LHCN-M2 (cell line): ENCODE measurements at regions not wholly inside any gene's neighbourhood (a gene's known extent, or its start where the extent isn't known, plus 50 kb on each side); places are given as distances from the start of the nearest gene placed in this dataset.
"Not testable (repeated sequence)": the region's sequence is repeated elsewhere in the genome, so short reads cannot be mapped to it uniquely, and the experiment has no call there.

Experiments
- DNase-seq: peaks from one replicate; pipeline ENCODE4 v3.0.0-alpha.2; 2012; ENCODE audit warnings: low read depth

- DNase-seq, result no peak
Measured at GRCh38 chr13:65310663-65311328, 1919.3 kb downstream of the PCDH9 start.

GRCh38 chr13:65309906-65310305 is 1920.2 kb downstream of the PCDH9 start:
- no peak for DNase-seq

- DNase-seq, result not testable (repeated sequence)
Measured at GRCh38 chr13:65308729-65309128, 1921.4 kb downstream of the PCDH9 start.

- no peak for DNase-seq
Measured at GRCh38 chr13:65307056-65307455, 1923.1 kb downstream of the PCDH9 start.

GRCh38 chr13:65302691-65303090 is 1927.4 kb downstream of the PCDH9 start:
- DNase-seq, result no peak

GRCh38 chr13:65301506-65301905 is 1928.6 kb downstream of the PCDH9 start:
- no peak for DNase-seq

- no peak for DNase-seq
Measured at GRCh38 chr13:65300220-65300619, 1929.9 kb downstream of the PCDH9 start.

GRCh38 chr13:65293530-65294198 is 1936.5 kb downstream of the PCDH9 start:
- no peak for DNase-seq

GRCh38 chr13:65292488-65292901 is 1937.6 kb downstream of the PCDH9 start:
- peak; percentile 6 for DNase-seq

GRCh38 chr13:65287405-65287804 is 1942.7 kb downstream of the PCDH9 start:
- DNase-seq, result no peak

GRCh38 chr13:65275838-65276630 is 1954.1 kb downstream of the PCDH9 start:
- no peak for DNase-seq

- DNase-seq, result no peak
Measured at GRCh38 chr13:65275108-65275507, 1955.0 kb downstream of the PCDH9 start.

- not testable (repeated sequence) for DNase-seq
Measured at GRCh38 chr13:65273811-65274420, 1956.2 kb downstream of the PCDH9 start.

GRCh38 chr13:65268009-65268408 is 1962.1 kb downstream of the PCDH9 start:
- no peak for DNase-seq

GRCh38 chr13:65265988-65266387 is 1964.1 kb downstream of the PCDH9 start:
- DNase-seq, result no peak

GRCh38 chr13:65264066-65264465 is 1966.1 kb downstream of the PCDH9 start:
- no peak for DNase-seq

- DNase-seq, result no peak
Measured at GRCh38 chr13:65260946-65261891, 1968.9 kb downstream of the PCDH9 start.

GRCh38 chr13:65240773-65241172 is 1989.4 kb downstream of the PCDH9 start:
- DNase-seq, result no peak

- no peak for DNase-seq
Measured at GRCh38 chr13:65236841-65237418, 1993.2 kb downstream of the PCDH9 start.

- DNase-seq, result no peak
Measured at GRCh38 chr13:65217471-65217995, 2012.6 kb downstream of the PCDH9 start.
